Transverse colon (tissue), 4 donors: ENCODE measurements at regions not wholly inside any gene's neighbourhood (a gene's known extent, or its start where the extent isn't known, plus 50 kb on each side); places are given as distances from the start of the nearest gene placed in this dataset.

ENCODE experiments used
- CTCF ChIP-seq, 5 experiments: fragments of 200-600 bp in 3 of 5; fragments of 450-650 bp in 2 of 5; sonication (generic) in 3 of 5; IDR thresholded peaks; 1 replicate in 2 of 5; 2 replicates in 3 of 5; pipeline ENCODE4 v1.5.1; 2016 to 2017; ENCODE audit warnings: antibody characterized with exemption in 5 of 5, inconsistent platforms in 3 of 5, mild to moderate bottlenecking in 2 of 5, moderate library complexity in 1 of 5
- EP300 ChIP-seq: sonication (generic); formaldehyde crosslinking; IDR thresholded peaks from one replicate; pipeline ENCODE4 v1.6.1; 2017; ENCODE audit warnings: antibody characterized with exemption, low read depth
- POLR2A ChIP-seq: fragments of 450-650 bp; IDR thresholded peaks from one replicate; pipeline ENCODE4 v1.6.1; 2016; ENCODE audit warnings: antibody characterized with exemption, mild to moderate bottlenecking, moderate library complexity
- POLR2AphosphoS5 ChIP-seq, 3 donors: sonication (generic); formaldehyde crosslinking; IDR thresholded peaks; one replicate each; pipeline ENCODE4 v1.6.1; 2016; ENCODE audit warnings: antibody characterized with exemption in 3 of 3

- TF ChIP-seq POLR2AphosphoS5 (IDR thresholded peaks at IDR 0.05): no peak
- TF ChIP-seq CTCF (IDR thresholded peaks at IDR 0.05): no peak
- no peak for TF ChIP-seq POLR2A
- TF ChIP-seq EP300: no peak
These were observed 236.7 kb downstream of the MYCN start for GRCh38 chr2:16176971-16177480.
